B cell (primary cell): ENCODE measurements at regions not wholly inside any gene's neighbourhood (a gene's known extent, or its start where the extent isn't known, plus 50 kb on each side); places are given as distances from the start of the nearest gene placed in this dataset.

Source experiments
- CTCF ChIP-seq: fragments of 200-600 bp; IDR thresholded peaks from one replicate; pipeline ENCODE4 v1.8.0; 2022; ENCODE audit warnings: antibody characterized with exemption, mild to moderate bottlenecking
- EZH2 ChIP-seq: IDR thresholded peaks from 2 replicates; pipeline ENCODE4 v1.6.1; 2012; ENCODE audit warnings: borderline replicate concordance, low read depth, mild to moderate bottlenecking, moderate library complexity, low read length; ENCODE audit not compliant: insufficient read depth, poor library complexity, severe bottlenecking

GRCh38 chr11:122523846-122524805, 131.4 kb upstream of the UBASH3B start:
- TF ChIP-seq CTCF (no peak), EZH2 (no peak)
